Endothelial cell of umbilical vein (primary cell): ENCODE measurements at regions not wholly inside any gene's neighbourhood (a gene's known extent, or its start where the extent isn't known, plus 50 kb on each side); places are given as distances from the start of the nearest gene placed in this dataset.

Experiments
- BruUV-seq: library from RNA; stranded (reverse); fragments of 400-500 nt; replicated peaks from 2 replicates; lab custom pipeline; 2021; lab: Mats Ljungman, UMichigan
- CTCF ChIA-PET: fragments of 300-600, 350-600 bp; sonication (Branson Sonifier 250); formaldehyde crosslinking; loops from one replicate; lab custom pipeline; 2021; ENCODE audit warnings: antibody characterized with exemption, inconsistent platforms; lab: Charles Lee
- POLR2A ChIA-PET: fragments of 300-600, 350-600 bp; sonication (Branson Sonifier 250); formaldehyde crosslinking; loops from one replicate; lab custom pipeline; 2021; ENCODE audit warnings: antibody characterized with exemption, inconsistent platforms; lab: Charles Lee
- DNase-seq: peaks from one replicate; pipeline ENCODE4 v3.0.0-alpha.2; 2011; ENCODE audit warnings: low read depth, low spot score
- FAIRE-seq: peaks from 2 replicates; lab custom pipeline; 2011; peaks lifted over from hg19 to GRCh38; lab: Jason Lieb, UNC
- H2AFZ ChIP-seq: 2 replicates; pipeline ENCODE4 v1.6.0; 2012; ENCODE audit warnings: low read depth, low read length, control low read depth, inconsistent platforms
- H3K27ac ChIP-seq: 2 replicates; pipeline ENCODE4 v1.5.1; 2011; ENCODE audit warnings: low read depth, mild to moderate bottlenecking, control low read depth, low read length, moderate library complexity; ENCODE audit not compliant: insufficient read depth
- H3K27me3 ChIP-seq, 2 experiments: 2 replicates each; pipeline versions ENCODE4 v1.6.0 to v1.6.1; 2011; ENCODE audit warnings: low read length in 2 of 2, mixed read lengths in 1 of 2; ENCODE audit not compliant: control insufficient read depth in 2 of 2, insufficient read depth in 2 of 2
- H3K36me3 ChIP-seq, 2 experiments: 2 replicates in 1 of 2; 3 replicates in 1 of 2; pipeline ENCODE4 v1.5.1; 2011; ENCODE audit warnings: low read length in 2 of 2, mild to moderate bottlenecking in 1 of 2, moderate library complexity in 1 of 2; ENCODE audit not compliant: control insufficient read depth in 2 of 2, insufficient read depth in 2 of 2; ENCODE audit errors: extremely low read depth in 1 of 2
- H3K4me1 ChIP-seq: 3 replicates; pipeline ENCODE4 v1.5.1; 2011; ENCODE audit warnings: mild to moderate bottlenecking, low read length; ENCODE audit not compliant: control insufficient read depth, insufficient read depth; ENCODE audit errors: extremely low read depth
- H3K4me2 ChIP-seq: 2 replicates; pipeline ENCODE4 v1.6.1; 2011; ENCODE audit warnings: low read length, control low read depth, mixed read lengths; ENCODE audit not compliant: insufficient read depth
- H3K4me3 ChIP-seq, 3 experiments: fragments of 200-600 bp in 1 of 3; sonication (generic), shearing (Covaris generic) in 1 of 3; replicated peaks in 1 of 3; 2 replicates each; pipeline ENCODE4 v1.5.1; 2011 to 2016; ENCODE audit warnings: control low read depth in 3 of 3, low read length in 3 of 3, mild to moderate bottlenecking in 2 of 3, inconsistent platforms in 1 of 3, low read depth in 1 of 3, moderate library complexity in 1 of 3; ENCODE audit not compliant: insufficient read depth in 1 of 3
- H3K79me2 ChIP-seq: 2 replicates; pipeline ENCODE4 v1.6.0; 2012; ENCODE audit warnings: low read length, inconsistent platforms; ENCODE audit not compliant: control insufficient read depth, insufficient read depth
- H3K9ac ChIP-seq: replicated peaks from 2 replicates; pipeline ENCODE3; 2011; ENCODE audit warnings: low read length, control low read depth; ENCODE audit not compliant: insufficient read depth; ENCODE audit errors: extremely low read depth
- H3K9me1 ChIP-seq: replicated peaks from 3 replicates; pipeline ENCODE4 v1.6.0; 2011; ENCODE audit warnings: mild to moderate bottlenecking, low read length; ENCODE audit not compliant: control insufficient read depth, insufficient read depth; ENCODE audit errors: extremely low read depth
- H3K9me3 ChIP-seq: replicated peaks from 2 replicates; pipeline ENCODE4 v1.5.1; 2012; ENCODE audit warnings: low read length, inconsistent platforms; ENCODE audit not compliant: control insufficient read depth, insufficient read depth
- H4K20me1 ChIP-seq: replicated peaks from 2 replicates; pipeline ENCODE3; 2011; ENCODE audit warnings: mild to moderate bottlenecking, low read length; ENCODE audit not compliant: control insufficient read depth, insufficient read depth; ENCODE audit errors: extremely low read depth
- CTCF ChIP-seq, 2 donors: IDR thresholded peaks; 1 replicate in 1 of 2; 2 replicates in 1 of 2; pipeline ENCODE4 v1.5.1; 2011; ENCODE audit warnings: low read length in 2 of 2, mild to moderate bottlenecking in 2 of 2, moderate library complexity in 2 of 2, control low read depth in 1 of 2, inconsistent platforms in 1 of 2, low read depth in 1 of 2; ENCODE audit not compliant: insufficient read depth in 1 of 2; ENCODE audit errors: extremely low read depth in 1 of 2
- EZH2 ChIP-seq: IDR thresholded peaks from 2 replicates; pipeline ENCODE4 v1.6.1; 2012; ENCODE audit warnings: borderline replicate concordance, low read depth, mild to moderate bottlenecking, moderate library complexity, low read length, inconsistent platforms; ENCODE audit not compliant: severe bottlenecking
- FOS ChIP-seq: IDR thresholded peaks from 2 replicates; pipeline ENCODE4 v1.6.1; 2011; ENCODE audit warnings: mild to moderate bottlenecking, low read length, moderate library complexity, borderline replicate concordance; ENCODE audit not compliant: insufficient read depth
- GATA2 ChIP-seq: IDR thresholded peaks from 2 replicates; pipeline ENCODE4 v1.7.0; 2011; ENCODE audit warnings: low read depth, mild to moderate bottlenecking, moderate library complexity, mixed read lengths, low read length; ENCODE audit not compliant: insufficient read length, insufficient read depth
- JUN ChIP-seq: IDR thresholded peaks from 2 replicates; pipeline ENCODE4 v1.6.1; 2011; ENCODE audit warnings: borderline replicate concordance, low read depth; ENCODE audit not compliant: insufficient read length, insufficient read depth
- MAX ChIP-seq: IDR thresholded peaks from 2 replicates; pipeline ENCODE4 v1.6.1; 2011; ENCODE audit not compliant: insufficient read depth, insufficient read length
- MYC ChIP-seq: IDR thresholded peaks from one replicate; pipeline ENCODE4 v1.6.1; 2011; ENCODE audit warnings: mild to moderate bottlenecking, low read depth, low read length
- POLR2A ChIP-seq: IDR thresholded peaks from 2 replicates; pipeline ENCODE4 v1.6.1; 2012; ENCODE audit warnings: low read depth, mild to moderate bottlenecking, control low read depth, low read length
- POLR2AphosphoS5 ChIP-seq: IDR thresholded peaks from 2 replicates; pipeline ENCODE4 v1.6.1; 2012; ENCODE audit warnings: low read depth, mild to moderate bottlenecking, control low read depth, low read length, moderate library complexity; ENCODE audit not compliant: insufficient read depth
- dilution Hi-C: fragments of 300-500 bp; cut with MboI; formaldehyde crosslinking; loops from one replicate; pipeline ENCODE4 v1.15.0; 2019; ENCODE audit warnings: low sequenced_read_pairs; ENCODE audit not compliant: extremely low pct_ligation_motif_present
- intact Hi-C: fragments of 100-400 bp; cut with micrococcal nuclease; formaldehyde crosslinking; loops from one replicate; pipeline ENCODE4 v1.10.0; 2022

- POLR2A ChIA-PET: no interaction called here
- H3K79me2 ChIP-seq: no peaks in the 10 kb centered on the region
- no peak overlapping the region for H3K4me2 ChIP-seq
- BruUV-seq: no TSS peak
- H3K9me1 ChIP-seq: no peaks in the 10 kb centered on the region
- H3K9ac ChIP-seq: no peak overlapping the region
- no peak overlapping the region for H3K27ac ChIP-seq
- H3K9me3 ChIP-seq: no peaks in the 10 kb centered on the region
- intact Hi-C loops (no loop called here), dilution Hi-C loops (no loop called here)
- CTCF ChIA-PET: no interaction called here
- no peaks in the 10 kb centered on the region for H3K27me3 ChIP-seq
- FAIRE-seq (no peak), DNase-seq (no peak)
- no peak overlapping the region for H3K4me3 ChIP-seq
- H2AFZ ChIP-seq: no peak overlapping the region
- H3K4me1 ChIP-seq: no peaks in the 10 kb centered on the region
- H4K20me1 ChIP-seq: no peaks in the 10 kb centered on the region
- H3K36me3 ChIP-seq: no peaks in the 10 kb centered on the region
- TF ChIP-seq POLR2AphosphoS5: no peak
- no peak for TF ChIP-seq EZH2
- no peak for TF ChIP-seq FOS
- no peak for TF ChIP-seq JUN
- TF ChIP-seq CTCF (IDR thresholded peaks at IDR 0.05; ENCODE audit: extremely low read depth in 1 of 2, insufficient read depth in 1 of 2, low read depth in 1 of 2, low read length in 2 of 2): no peak
Observed at GRCh38 chr13:85255978-85256377, 543.2 kb downstream of the SLITRK6 start.

GRCh38 chr13:85254641-85255040 is 544.6 kb downstream of the SLITRK6 start:
- Histone ChIP-seq H2AFZ (no peak overlapping the region), H3K9me1 (no peaks in the 10 kb centered on the region), H3K27me3 (no peaks in the 10 kb centered on the region), H3K79me2 (no peaks in the 10 kb centered on the region), H3K9ac (no peak overlapping the region), H3K9me3 (no peaks in the 10 kb centered on the region), H3K27ac (no peak overlapping the region), H3K36me3 (no peaks in the 10 kb centered on the region), H3K4me2 (no peak overlapping the region), H3K4me1 (no peaks in the 10 kb centered on the region), H3K4me3 (no peak overlapping the region), H4K20me1 (no peaks in the 10 kb centered on the region)
- CTCF ChIA-PET: no interaction called here
- POLR2A ChIA-PET: no interaction called here
- intact Hi-C loops (no loop called here), dilution Hi-C loops (no loop called here)
- TF ChIP-seq EZH2 (no peak), MYC (no peak), JUN (no peak), FOS (no peak), POLR2A (no peak), CTCF (IDR thresholded peaks at IDR 0.05; ENCODE audit: extremely low read depth in 1 of 2, insufficient read depth in 1 of 2, low read depth in 1 of 2, low read length in 2 of 2) (no peak), MAX (no peak), POLR2AphosphoS5 (no peak), GATA2 (no peak)
- DNase-seq: no peak
- BruUV-seq: no TSS peak
- FAIRE-seq: no peak
